H54 (cell line): ENCODE measurements at regions not wholly inside any gene's neighbourhood (a gene's known extent, or its start where the extent isn't known, plus 50 kb on each side); places are given as distances from the start of the nearest gene placed in this dataset.
"Not testable (repeated sequence)": the region's sequence is repeated elsewhere in the genome, so short reads cannot be mapped to it uniquely, and the experiment has no call there.

ENCODE experiments used
- DNase-seq: peaks from one replicate; pipeline ENCODE4 v3.0.0; 2011; ENCODE audit warnings: low spot score, mixed read lengths; ENCODE audit not compliant: insufficient read length
- FAIRE-seq: peaks from 3 replicates; lab custom pipeline; 2011; peaks lifted over from hg19 to GRCh38; lab: Jason Lieb, UNC
- POLR2A ChIP-seq: IDR thresholded peaks from 2 replicates; pipeline ENCODE4 v1.6.1; 2011; ENCODE audit warnings: low read depth, mild to moderate bottlenecking, low read length

DNA sequence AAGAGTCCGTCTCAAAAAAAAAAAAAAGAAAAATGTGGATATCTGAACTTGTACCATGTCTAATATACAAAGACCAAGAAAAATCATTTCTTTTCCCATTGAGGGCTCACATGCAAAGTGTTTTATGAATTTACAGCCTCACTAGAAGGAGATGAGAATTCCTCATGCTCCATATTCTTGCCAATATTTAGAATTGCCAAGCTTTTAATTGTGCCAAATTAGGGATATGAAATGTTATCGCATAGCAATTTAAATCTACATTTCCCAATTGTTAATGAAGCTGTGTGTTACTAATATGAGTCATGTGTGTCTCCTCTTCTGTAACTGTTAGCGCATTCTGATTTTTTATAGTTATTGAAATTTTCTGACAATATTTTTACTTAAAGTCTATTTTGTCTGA is 63.0 kb upstream of the CRYM start:
- FAIRE-seq (no peak), DNase-seq (no peak)
- no peak for TF ChIP-seq POLR2A

GRCh38 chr16:21339941-21340340 is 61.9 kb upstream of the CRYM start:
- DNase-seq = no peak
- FAIRE-seq = no peak

GRCh38 chr16:21339269-21339641 is 61.2 kb upstream of the CRYM start:
- no peak for FAIRE-seq
- no peak for DNase-seq
- TF ChIP-seq POLR2A = no peak

More at GRCh38 chr16:21339941-21340340, 61.9 kb upstream of the CRYM start:
- TF ChIP-seq POLR2A = no peak

GRCh38 chr16:21338537-21339268 is 60.6 kb upstream of the CRYM start:
- TF ChIP-seq POLR2A = no peak
- DNase-seq (no peak), FAIRE-seq (no peak)

DNA sequence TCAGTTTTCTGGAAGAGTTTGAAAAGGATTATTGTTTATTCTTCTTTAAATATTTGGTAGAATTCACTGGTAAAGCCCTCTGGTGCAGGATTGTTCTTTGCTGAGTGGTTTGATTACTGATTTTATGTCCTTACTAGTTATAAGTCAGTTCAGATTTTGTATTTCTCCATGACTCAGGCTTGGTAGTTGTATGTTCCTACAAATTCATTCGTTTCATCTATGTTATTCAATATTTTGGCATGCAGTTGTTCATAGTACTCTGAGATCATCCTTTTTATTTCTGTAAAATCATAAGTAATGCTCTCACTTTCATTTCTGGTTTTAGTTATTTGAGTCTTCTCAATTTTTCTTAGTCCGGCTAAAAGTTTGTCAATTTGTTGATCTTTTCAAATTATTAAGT is 58.1 kb upstream of the CRYM start:
- DNase-seq = no peak
- no peak for TF ChIP-seq POLR2A
- no peak for FAIRE-seq

DNA sequence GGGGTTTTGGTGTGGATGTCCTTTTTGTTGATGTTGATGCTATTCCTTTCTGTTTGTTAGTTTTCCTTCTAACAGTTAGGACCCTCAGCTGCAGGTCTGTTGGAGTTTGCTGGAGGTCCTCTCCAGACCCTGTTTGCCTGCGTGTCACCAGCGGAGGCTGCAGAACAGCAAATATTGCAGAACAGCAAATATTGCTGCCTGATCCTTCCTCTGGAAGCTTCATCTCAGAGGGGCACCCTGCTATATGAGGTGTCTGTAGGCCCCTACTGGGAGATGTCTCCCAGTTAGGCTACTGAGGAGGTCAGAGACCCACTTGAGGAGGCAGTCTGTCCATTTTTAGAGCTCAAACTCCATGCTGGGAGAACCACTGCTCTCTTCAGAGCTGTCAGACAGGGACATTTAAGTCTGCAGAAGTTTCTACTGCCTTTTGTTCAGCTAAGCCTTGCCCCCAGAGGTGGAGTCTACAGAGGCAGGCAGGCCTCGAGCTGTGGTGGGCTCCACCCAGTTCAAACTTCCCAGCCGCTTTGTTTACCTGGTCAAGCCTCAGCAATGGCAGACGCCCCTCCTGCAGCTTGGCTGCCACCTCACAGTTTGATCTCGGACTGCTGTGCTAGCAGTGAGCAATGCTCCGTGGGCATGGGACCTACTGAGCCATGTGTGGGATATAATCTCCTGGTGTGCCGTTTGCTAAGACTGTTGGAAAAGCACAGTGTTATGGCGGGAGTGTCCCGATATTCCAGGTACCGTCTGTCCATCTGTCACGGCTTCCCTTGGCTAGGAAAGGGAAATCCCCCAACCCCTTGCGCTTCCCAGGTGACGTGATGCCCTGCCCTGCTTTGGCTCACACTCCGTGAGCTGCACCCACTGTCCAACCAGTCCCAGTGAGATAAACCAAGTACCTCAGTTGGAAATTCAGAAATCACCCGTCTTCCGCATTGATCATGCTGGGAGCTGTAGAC is 56.4 kb upstream of the CRYM start:
- not testable (repeated sequence) for DNase-seq, FAIRE-seq

DNA sequence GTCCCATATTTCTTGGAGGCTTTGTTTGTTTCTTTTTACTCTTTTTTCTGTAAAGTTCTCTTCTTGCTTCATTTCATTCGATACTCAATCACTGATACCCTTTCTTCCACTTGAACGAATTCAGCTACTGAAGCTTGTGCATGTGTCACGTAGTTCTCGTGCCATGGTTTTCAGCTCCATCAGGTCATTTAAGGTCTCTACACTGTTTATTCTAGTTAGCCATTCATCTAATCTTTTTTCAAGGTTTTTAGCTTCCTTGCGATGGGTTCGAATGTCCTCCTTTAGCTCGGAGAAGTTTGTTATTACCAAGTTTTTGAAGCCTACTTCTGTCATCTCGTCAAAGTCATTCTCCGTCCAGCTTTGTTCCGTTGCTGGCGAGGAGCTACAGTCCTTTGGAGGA is 55.6 kb upstream of the CRYM start:
- not testable (repeated sequence) for DNase-seq, FAIRE-seq
